GM23248 (cell line): ENCODE measurements at regions not wholly inside any gene's neighbourhood (a gene's known extent, or its start where the extent isn't known, plus 50 kb on each side); places are given as distances from the start of the nearest gene placed in this dataset.

ENCODE experiments used
- DNase-seq: peaks from one replicate; pipeline ENCODE4 v3.0.0-alpha.2; 2015
- H2AFZ ChIP-seq: fragments of 200-600 bp; sonication (generic); 2 replicates; pipeline ENCODE4 v1.6.1; 2016; ENCODE audit warnings: antibody characterized with exemption
- H3F3A ChIP-seq: fragments of 200-600 bp; sonication (generic); 2 replicates; pipeline ENCODE4 v1.6.1; 2016; ENCODE audit warnings: mild to moderate bottlenecking, antibody characterized with exemption, mixed run types; ENCODE audit not compliant: insufficient read depth
- H3K27ac ChIP-seq: fragments of 200-600 bp; sonication (generic); 2 replicates; pipeline ENCODE4 v1.5.1; 2016; ENCODE audit warnings: mild to moderate bottlenecking
- H3K27me3 ChIP-seq: fragments of 200-600 bp; sonication (generic); replicated peaks from 2 replicates; pipeline ENCODE4 v1.6.1; 2016; ENCODE audit warnings: mild to moderate bottlenecking; ENCODE audit not compliant: insufficient read depth
- H3K36me3 ChIP-seq: fragments of 200-600 bp; sonication (generic); 2 replicates; pipeline ENCODE4 v1.6.1; 2016; ENCODE audit warnings: low read depth, mild to moderate bottlenecking
- H3K4me1 ChIP-seq: fragments of 200-600 bp; sonication (generic); 2 replicates; pipeline ENCODE4 v1.6.1; 2016; ENCODE audit warnings: mild to moderate bottlenecking; ENCODE audit not compliant: insufficient read depth
- H3K4me2 ChIP-seq: fragments of 200-600 bp; sonication (generic); one replicate; pipeline ENCODE4 v1.6.1; 2016; ENCODE audit warnings: mild to moderate bottlenecking; ENCODE audit not compliant: unreplicated experiment
- H3K4me3 ChIP-seq: fragments of 200-600 bp; sonication (generic); 2 replicates; pipeline ENCODE4 v1.5.1; 2016; ENCODE audit warnings: mild to moderate bottlenecking
- H3K79me2 ChIP-seq: fragments of 200-600 bp; sonication (generic); 2 replicates; pipeline ENCODE4 v1.6.1; 2016; ENCODE audit warnings: mild to moderate bottlenecking; ENCODE audit not compliant: insufficient read depth
- H3K9ac ChIP-seq: fragments of 200-600 bp; sonication (generic); 2 replicates; pipeline ENCODE4 v1.6.1; 2016; ENCODE audit warnings: mild to moderate bottlenecking
- H3K9me2 ChIP-seq: fragments of 200-600 bp; sonication (generic); 2 replicates; pipeline ENCODE4 v1.6.1; 2016; ENCODE audit warnings: mixed run types, mild to moderate bottlenecking, moderate library complexity; ENCODE audit not compliant: insufficient read depth
- H3K9me3 ChIP-seq: fragments of 200-600 bp; sonication (generic); one replicate; pipeline ENCODE4 v1.6.1; 2017; ENCODE audit warnings: low read depth
- H4K20me1 ChIP-seq: fragments of 200-600 bp; sonication (generic); 2 replicates; pipeline ENCODE4 v1.6.0; 2016; ENCODE audit not compliant: insufficient read depth
- EZH2 ChIP-seq: fragments of 200-600 bp; sonication (generic); IDR thresholded peaks from 2 replicates; pipeline ENCODE4 v1.6.1; 2018; ENCODE audit warnings: antibody characterized with exemption, mild to moderate bottlenecking; ENCODE audit not compliant: insufficient read depth, poor library complexity, severe bottlenecking
- EZH2phosphoT487 ChIP-seq: fragments of 200-600 bp; sonication (generic); IDR thresholded peaks from 2 replicates; pipeline ENCODE4 v1.6.1; 2018; ENCODE audit warnings: antibody characterized with exemption, moderate library complexity, mild to moderate bottlenecking, low read depth; ENCODE audit not compliant: insufficient read depth
- WGBS, 2 experiments: methylation state at CpG; one replicate each; pipeline ENCODE4 v1.1.6; 2015 to 2017; ENCODE audit warnings: low lambda C conversion rate in 2 of 2, low coverage in 1 of 2; ENCODE audit errors: missing lambda C conversion rate in 2 of 2; 5-methylcytosine and 5-hydroxymethylcytosine counted together
- in situ Hi-C: fragments of 300-500 bp; cut with MboI; formaldehyde crosslinking; loops from 2 replicates; pipeline ENCODE4 v1.15.0; 2020

DNA sequence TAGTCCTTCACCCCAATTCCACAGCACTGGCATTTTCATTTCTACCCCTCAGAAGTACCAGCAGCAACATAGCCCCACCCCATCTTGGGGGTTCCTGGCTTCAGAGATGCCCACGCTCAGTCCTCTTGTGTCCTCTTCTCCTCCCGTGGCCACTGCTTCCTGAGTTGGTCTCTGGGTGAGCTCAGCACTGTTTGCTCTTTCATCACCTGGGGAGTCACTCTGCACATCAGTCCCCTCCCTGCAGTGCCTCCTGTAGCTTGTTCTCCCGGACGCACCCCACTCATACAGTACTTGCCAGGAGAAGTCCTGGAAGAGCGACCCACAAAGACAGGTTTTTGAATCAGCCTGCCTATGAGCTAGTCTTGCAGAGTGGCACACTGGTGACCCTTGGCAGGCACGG is 63.8 kb downstream of the GSC start:
- H3K79me2 ChIP-seq, result no peaks in the 10 kb centered on the region
- H4K20me1 ChIP-seq, result no peaks in the 10 kb centered on the region
- no peaks in the 10 kb centered on the region for H3K9me3 ChIP-seq
- H3K4me1 ChIP-seq, result no peaks in the 10 kb centered on the region
- no peaks in the 10 kb centered on the region for H3F3A ChIP-seq
- H2AFZ ChIP-seq, result no peak overlapping the region
- 69% methylated on average over 6 of the region's 6 CpGs for WGBS, 2 experiments
- in situ Hi-C loops, result no loop called here
- H3K9me2 ChIP-seq, result no peaks in the 10 kb centered on the region
- no peak for DNase-seq
- no peak for TF ChIP-seq EZH2phosphoT487
- no peak for TF ChIP-seq EZH2
- H3K27me3 ChIP-seq, result no peaks in the 10 kb centered on the region
- H3K4me2 ChIP-seq, result no peak overlapping the region
- H3K36me3 ChIP-seq, result no peaks in the 10 kb centered on the region
- no peak overlapping the region for H3K4me3 ChIP-seq
- no peak overlapping the region for H3K27ac ChIP-seq
- H3K9ac ChIP-seq, result no peak overlapping the region

- Histone ChIP-seq H3K27me3 (no peaks in the 10 kb centered on the region), H3K27ac (no peak overlapping the region), H3K9me3 (no peaks in the 10 kb centered on the region), H3K4me1 (no peaks in the 10 kb centered on the region), H3K4me3 (no peak overlapping the region), H3F3A (no peaks in the 10 kb centered on the region), H3K36me3 (no peaks in the 10 kb centered on the region), H3K79me2 (no peaks in the 10 kb centered on the region), H2AFZ (no peak overlapping the region), H3K9ac (no peak overlapping the region), H3K4me2 (no peak overlapping the region), H3K9me2 (no peaks in the 10 kb centered on the region), H4K20me1 (no peaks in the 10 kb centered on the region)
- no peak for DNase-seq
- TF ChIP-seq EZH2phosphoT487 (no peak), EZH2 (no peak)
- in situ Hi-C loops, result no loop called here
- 65 to 69% methylated on average over 2 of the region's 2 CpGs for WGBS, 2 experiments
These were observed 67.3 kb downstream of the GSC start for GRCh38 chr14:94702629-94703028.

DNA sequence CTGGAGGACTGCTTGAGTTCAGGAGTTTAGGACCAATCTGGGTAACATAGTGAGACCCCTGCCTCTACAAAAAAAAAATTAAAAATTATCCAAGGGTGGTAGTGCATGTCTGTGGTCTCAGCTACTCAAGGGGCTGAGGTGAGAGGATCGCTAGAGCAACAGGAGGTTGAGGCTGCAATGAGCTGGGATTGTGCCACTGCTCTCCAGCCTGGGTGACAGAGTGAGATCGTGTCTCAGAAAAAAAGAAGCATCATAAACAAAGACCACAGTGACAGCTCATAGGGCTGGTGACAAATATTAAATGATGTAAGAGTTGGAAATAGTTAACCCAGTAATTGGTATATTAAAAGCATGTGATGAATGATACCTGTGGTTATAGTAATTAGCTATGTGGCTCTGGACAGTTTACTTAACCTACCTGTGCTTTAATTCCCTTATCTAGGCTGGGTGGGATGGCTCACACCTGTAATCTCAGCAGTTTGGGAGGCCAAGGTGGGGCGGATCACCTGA is 68.0 kb downstream of the GSC start:
- no peak overlapping the region for H3K9ac ChIP-seq
- H3K36me3 ChIP-seq, result no peaks in the 10 kb centered on the region
- no peaks in the 10 kb centered on the region for H3K79me2 ChIP-seq
- H3K4me1 ChIP-seq, result no peaks in the 10 kb centered on the region
- no peak overlapping the region for H2AFZ ChIP-seq
- H3K4me3 ChIP-seq, result no peak overlapping the region
- H3K27ac ChIP-seq, result no peak overlapping the region
- TF ChIP-seq EZH2phosphoT487, result no peak
- no peak for TF ChIP-seq EZH2
- no peaks in the 10 kb centered on the region for H3F3A ChIP-seq
- no peaks in the 10 kb centered on the region for H4K20me1 ChIP-seq
- WGBS, 2 experiments, result 62 to 67% methylated on average over 3 of the region's 3 CpGs
- DNase-seq, result no peak
- in situ Hi-C loops, result no loop called here
- no peaks in the 10 kb centered on the region for H3K27me3 ChIP-seq
- no peak overlapping the region for H3K4me2 ChIP-seq
- no peaks in the 10 kb centered on the region for H3K9me3 ChIP-seq
- H3K9me2 ChIP-seq, result no peaks in the 10 kb centered on the region

- DNase-seq, result no peak
- no peaks in the 10 kb centered on the region for H3F3A ChIP-seq
- no peaks in the 10 kb centered on the region for H3K36me3 ChIP-seq
- H2AFZ ChIP-seq, result no peak overlapping the region
- H3K9ac ChIP-seq, result no peak overlapping the region
- 65 to 71% methylated on average over 8 of the region's 8 CpGs for WGBS, 2 experiments
- TF ChIP-seq EZH2, result no peak
- TF ChIP-seq EZH2phosphoT487, result no peak
- no peaks in the 10 kb centered on the region for H3K9me3 ChIP-seq
- no peaks in the 10 kb centered on the region for H4K20me1 ChIP-seq
- H3K4me2 ChIP-seq, result no peak overlapping the region
- H3K4me1 ChIP-seq, result no peaks in the 10 kb centered on the region
- in situ Hi-C loops, result no loop called here
- H3K4me3 ChIP-seq, result no peak overlapping the region
- H3K9me2 ChIP-seq, result no peaks in the 10 kb centered on the region
- H3K79me2 ChIP-seq, result no peaks in the 10 kb centered on the region
- H3K27ac ChIP-seq, result no peak overlapping the region
- no peaks in the 10 kb centered on the region for H3K27me3 ChIP-seq
These were observed 69.6 kb downstream of the GSC start for GRCh38 chr14:94700336-94700735.

- Histone ChIP-seq H2AFZ (no peak overlapping the region), H3K4me3 (no peak overlapping the region), H3K4me2 (no peak overlapping the region), H3K36me3 (no peaks in the 10 kb centered on the region), H3K27ac (no peak overlapping the region), H3K27me3 (no peaks in the 10 kb centered on the region), H3K9me3 (no peaks in the 10 kb centered on the region), H4K20me1 (no peaks in the 10 kb centered on the region), H3K4me1 (no peaks in the 10 kb centered on the region), H3K79me2 (no peaks in the 10 kb centered on the region), H3F3A (no peaks in the 10 kb centered on the region), H3K9me2 (no peaks in the 10 kb centered on the region), H3K9ac (no peak overlapping the region)
- 39 to 41% methylated on average over 9 of the region's 9 CpGs for WGBS, 2 experiments
- DNase-seq, result no peak
- in situ Hi-C loops, result loop anchor here (10.0 kb wide), 1 partner anchor 395 kb away; no protein-coding TSS in a partner anchor
- no peak for TF ChIP-seq EZH2
- no peak for TF ChIP-seq EZH2phosphoT487
These were observed 70.1 kb downstream of the GSC start for GRCh38 chr14:94699831-94700230.
